Endothelial cell of umbilical vein (primary cell): ENCODE measurements at regions not wholly inside any gene's neighbourhood (a gene's known extent, or its start where the extent isn't known, plus 50 kb on each side); places are given as distances from the start of the nearest gene placed in this dataset.

Experiments used
- CTCF ChIP-seq, 2 donors: IDR thresholded peaks; 1 replicate in 1 of 2; 2 replicates in 1 of 2; pipeline ENCODE4 v1.5.1; 2011; ENCODE audit warnings: low read length in 2 of 2, mild to moderate bottlenecking in 2 of 2, moderate library complexity in 2 of 2, control low read depth in 1 of 2, inconsistent platforms in 1 of 2, low read depth in 1 of 2; ENCODE audit not compliant: insufficient read depth in 1 of 2; ENCODE audit errors: extremely low read depth in 1 of 2
- EZH2 ChIP-seq: IDR thresholded peaks from 2 replicates; pipeline ENCODE4 v1.6.1; 2012; ENCODE audit warnings: borderline replicate concordance, low read depth, mild to moderate bottlenecking, moderate library complexity, low read length, inconsistent platforms; ENCODE audit not compliant: severe bottlenecking
- POLR2A ChIP-seq: IDR thresholded peaks from 2 replicates; pipeline ENCODE4 v1.6.1; 2012; ENCODE audit warnings: low read depth, mild to moderate bottlenecking, control low read depth, low read length

- TF ChIP-seq POLR2A (no peak), CTCF (IDR thresholded peaks at IDR 0.05; ENCODE audit: extremely low read depth in 1 of 2, insufficient read depth in 1 of 2, low read depth in 1 of 2, low read length in 2 of 2) (no peak), EZH2 (no peak)
These were observed 331.9 kb upstream of the TSHZ3 start for GRCh38 chr19:31681121-31681520.
